PC-3 (cell line): ENCODE measurements at regions not wholly inside any gene's neighbourhood (a gene's known extent, or its start where the extent isn't known, plus 50 kb on each side); places are given as distances from the start of the nearest gene placed in this dataset.

Experiments used
- CTCF ChIP-seq: fragments of 300-600 bp; sonication (generic); conservative IDR thresholded peaks from 2 replicates; pipeline ENCODE4 v1.5.1; 2017; ENCODE audit warnings: antibody characterized with exemption, low read depth, mild to moderate bottlenecking, low read length
- EZH2 ChIP-seq: fragments of 300-600 bp; sonication (generic); IDR thresholded peaks from one replicate; pipeline ENCODE4 v1.6.1; 2017; ENCODE audit warnings: antibody characterized with exemption, mild to moderate bottlenecking, low read length; ENCODE audit not compliant: unreplicated experiment
- EZH2phosphoT487 ChIP-seq: fragments of 300-600 bp; sonication (generic); IDR thresholded peaks from 2 replicates; pipeline ENCODE4 v1.6.1; 2018; ENCODE audit warnings: mild to moderate bottlenecking, antibody characterized with exemption, low read length, borderline replicate concordance

- no peak for TF ChIP-seq CTCF
- TF ChIP-seq EZH2phosphoT487 = no peak
- no peak for TF ChIP-seq EZH2
These were observed 176.1 kb downstream of the GADD45G start for GRCh38 chr9:89780959-89781358.
